ENCODE measurements at regions not wholly inside any gene's neighbourhood (a gene's known extent, or its start where the extent isn't known, plus 50 kb on each side); places are given as distances from the start of the nearest gene placed in this dataset.

- TF ChIP-seq, protein P1, sequence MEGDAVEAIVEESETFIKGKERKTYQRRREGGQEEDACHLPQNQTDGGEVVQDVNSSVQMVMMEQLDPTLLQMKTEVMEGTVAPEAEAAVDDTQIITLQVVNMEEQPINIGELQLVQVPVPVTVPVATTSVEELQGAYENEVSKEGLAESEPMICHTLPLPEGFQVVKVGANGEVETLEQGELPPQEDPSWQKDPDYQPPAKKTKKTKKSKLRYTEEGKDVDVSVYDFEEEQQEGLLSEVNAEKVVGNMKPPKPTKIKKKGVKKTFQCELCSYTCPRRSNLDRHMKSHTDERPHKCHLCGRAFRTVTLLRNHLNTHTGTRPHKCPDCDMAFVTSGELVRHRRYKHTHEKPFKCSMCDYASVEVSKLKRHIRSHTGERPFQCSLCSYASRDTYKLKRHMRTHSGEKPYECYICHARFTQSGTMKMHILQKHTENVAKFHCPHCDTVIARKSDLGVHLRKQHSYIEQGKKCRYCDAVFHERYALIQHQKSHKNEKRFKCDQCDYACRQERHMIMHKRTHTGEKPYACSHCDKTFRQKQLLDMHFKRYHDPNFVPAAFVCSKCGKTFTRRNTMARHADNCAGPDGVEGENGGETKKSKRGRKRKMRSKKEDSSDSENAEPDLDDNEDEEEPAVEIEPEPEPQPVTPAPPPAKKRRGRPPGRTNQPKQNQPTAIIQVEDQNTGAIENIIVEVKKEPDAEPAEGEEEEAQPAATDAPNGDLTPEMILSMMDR (IDR thresholded peaks at IDR 0.05; ENCODE audit: low read depth, low read length) = no peak
- no peak for TF ChIP-seq EZH2phosphoT487 (IDR thresholded peaks at IDR 0.05; ENCODE audit: low read depth)
Measured at GRCh38 chr12:89893972-89894706, 185.5 kb upstream of the ATP2B1 start.
